B cell (primary cell): ENCODE measurements at regions not wholly inside any gene's neighbourhood (a gene's known extent, or its start where the extent isn't known, plus 50 kb on each side); places are given as distances from the start of the nearest gene placed in this dataset.

Source experiments
- ATAC-seq: fragments of 200-7000 bp; cut with Tn5 transposase; one replicate; pipeline ENCODE4 v1.10.0; 2021; ENCODE audit warnings: low read depth, mild to moderate bottlenecking, moderate number of reproducible peaks, moderate library complexity
- CTCF ChIA-PET: fragments of 350-600 bp; sonication (Branson Sonifier 250); formaldehyde crosslinking; loops from one replicate; lab custom pipeline; 2021; ENCODE audit warnings: antibody characterized with exemption, inconsistent platforms; lab: Charles Lee
- POLR2A ChIA-PET: fragments of 350-600 bp; sonication (Branson Sonifier 250); formaldehyde crosslinking; loops from one replicate; lab custom pipeline; 2021; ENCODE audit warnings: antibody characterized with exemption; lab: Charles Lee
- DNase-seq: peaks from one replicate; pipeline ENCODE4 v3.0.0; 2013
- H2AFZ ChIP-seq: 2 replicates; pipeline ENCODE4 v1.6.1; 2012; ENCODE audit warnings: mild to moderate bottlenecking, low read depth, low read length; ENCODE audit not compliant: insufficient read depth, poor library complexity, severe bottlenecking
- H3K27ac ChIP-seq, 2 donors: 1 replicate in 1 of 2; 2 replicates in 1 of 2; pipeline ENCODE4 v1.5.1; 2012 to 2013; ENCODE audit warnings: low read length in 2 of 2, mild to moderate bottlenecking in 2 of 2, moderate library complexity in 1 of 2
- H3K27me3 ChIP-seq, 4 experiments: fragments of 200-600 bp in 1 of 4; sonication (generic) in 1 of 4; replicated peaks in 1 of 4; 1 replicate in 2 of 4; 2 replicates in 2 of 4; pipeline versions ENCODE4 v1.6.1 to v1.7.0; 2013 to 2016; ENCODE audit warnings: low read length in 3 of 4, mild to moderate bottlenecking in 2 of 4, mixed read lengths in 1 of 4, moderate library complexity in 1 of 4; ENCODE audit not compliant: insufficient read depth in 4 of 4, control insufficient read depth in 3 of 4; ENCODE audit errors: control extremely low read depth in 1 of 4
- H3K36me3 ChIP-seq, 2 experiments: replicated peaks in 1 of 2; 1 replicate in 1 of 2; 2 replicates in 1 of 2; pipeline versions ENCODE4 v1.6.1 to v1.7.1; 2013; ENCODE audit warnings: low read length in 1 of 2; ENCODE audit not compliant: insufficient read depth in 2 of 2, control insufficient read depth in 1 of 2; ENCODE audit errors: control extremely low read depth in 1 of 2, extremely low read depth in 1 of 2
- H3K4me1 ChIP-seq, 2 donors: fragments of 200-600 bp in 1 of 2; sonication (generic) in 1 of 2; 1 replicate in 1 of 2; 2 replicates in 1 of 2; pipeline versions ENCODE4 v1.5.1 to v1.6.1; 2013 to 2017; ENCODE audit warnings: low read length in 2 of 2; ENCODE audit not compliant: control insufficient read depth in 2 of 2, insufficient read depth in 2 of 2
- H3K4me2 ChIP-seq: replicated peaks from 2 replicates; pipeline ENCODE3; 2012; ENCODE audit warnings: mild to moderate bottlenecking, low read depth, low read length; ENCODE audit not compliant: poor library complexity, severe bottlenecking
- H3K4me3 ChIP-seq, 5 experiments: fragments of 200-600 bp in 1 of 5; sonication (generic) in 1 of 5; 1 replicate in 3 of 5; 2 replicates in 2 of 5; pipeline versions ENCODE4 v1.5.1 to v1.7.0; 2011 to 2016; ENCODE audit warnings: low read length in 4 of 5, mild to moderate bottlenecking in 4 of 5, low read depth in 2 of 5, control low read depth in 1 of 5, moderate library complexity in 1 of 5; ENCODE audit not compliant: insufficient read depth in 1 of 5; ENCODE audit errors: control extremely low read depth in 1 of 5, extremely low read depth in 1 of 5
- H3K79me2 ChIP-seq: fragments of 200-600 bp; sonication (generic); one replicate; pipeline ENCODE4 v1.6.0; 2016; ENCODE audit warnings: low read length; ENCODE audit not compliant: control insufficient read depth, insufficient read depth
- H3K9ac ChIP-seq: fragments of 200-600 bp; sonication (generic); 2 replicates; pipeline ENCODE4 v1.6.1; 2017; ENCODE audit warnings: mild to moderate bottlenecking, low read length, moderate library complexity
- H3K9me3 ChIP-seq, 3 donors: one replicate each; pipeline versions ENCODE4 v1.6.1 to v1.7.1; 2013; ENCODE audit warnings: low read length in 2 of 3; ENCODE audit not compliant: control insufficient read depth in 2 of 3, insufficient read depth in 1 of 3; ENCODE audit errors: control extremely low read depth in 1 of 3
- H4K20me1 ChIP-seq: 2 replicates; pipeline ENCODE4 v1.6.0; 2012; ENCODE audit warnings: mild to moderate bottlenecking, low read length; ENCODE audit not compliant: insufficient read depth, control insufficient read depth, poor library complexity, severe bottlenecking
- H3K27ac Mint-ChIP-seq: one replicate; pipeline ENCODE4 v1.8.0; 2021; ENCODE audit warnings: mixed read lengths
- H3K27me3 Mint-ChIP-seq: one replicate; pipeline ENCODE4 v1.8.0; 2021; ENCODE audit warnings: mixed read lengths
- H3K4me1 Mint-ChIP-seq: one replicate; pipeline ENCODE4 v1.8.0; 2021; ENCODE audit warnings: mixed read lengths
- H3K4me3 Mint-ChIP-seq: one replicate; pipeline ENCODE4 v1.8.0; 2021; ENCODE audit warnings: mixed read lengths
- H3K9me3 Mint-ChIP-seq: one replicate; pipeline ENCODE4 v1.8.0; 2022; ENCODE audit warnings: mixed read lengths; ENCODE audit not compliant: insufficient read depth
- EZH2 ChIP-seq: IDR thresholded peaks from 2 replicates; pipeline ENCODE4 v1.6.1; 2012; ENCODE audit warnings: borderline replicate concordance, low read depth, mild to moderate bottlenecking, moderate library complexity, low read length; ENCODE audit not compliant: insufficient read depth, poor library complexity, severe bottlenecking
- WGBS: methylation state at CpG from one replicate; pipeline ENCODE4 v1.1.5; 2013; ENCODE audit warnings: missing lambda C conversion rate; ENCODE audit not compliant: insufficient coverage; 5-methylcytosine and 5-hydroxymethylcytosine counted together
- intact Hi-C: fragments of 100-400 bp; cut with micrococcal nuclease; formaldehyde crosslinking; loops from one replicate; pipeline ENCODE4 v1.10.0; 2022
- TF ChIP-seq, protein P1 (sequence below): fragments of 200-600 bp; IDR thresholded peaks from one replicate; pipeline ENCODE4 v1.8.0; 2022; ENCODE audit warnings: antibody characterized with exemption, mild to moderate bottlenecking

GRCh38 chr14:26180221-26180620 lies 417.6 kb downstream of the NOVA1 start:
- ChIA-PET POLR2A (no interaction called here), CTCF (no interaction called here)
- Mint-ChIP-seq H3K27me3 (no peaks in the 10 kb centered on the region), H3K4me3 (no peak overlapping the region), H3K9me3 (no peaks in the 10 kb centered on the region), H3K4me1 (no peaks in the 10 kb centered on the region), H3K27ac (no peak overlapping the region)
- no peaks in the 10 kb centered on the region for H3K27me3 ChIP-seq
- H3K79me2 ChIP-seq = no peaks in the 10 kb centered on the region
- H2AFZ ChIP-seq = no peak overlapping the region
- H4K20me1 ChIP-seq = no peaks in the 10 kb centered on the region
- no peak overlapping the region for H3K4me2 ChIP-seq
- no peak overlapping the region for H3K27ac ChIP-seq
- WGBS = 60% methylated on average over 2 of the region's 2 CpGs
- no peak for ATAC-seq
- intact Hi-C loops = no loop called here
- no peaks in the 10 kb centered on the region for H3K4me1 ChIP-seq
- no peak for DNase-seq
- H3K36me3 ChIP-seq = no peaks in the 10 kb centered on the region
- H3K9me3 ChIP-seq = no peaks in the 10 kb centered on the region
- H3K4me3 ChIP-seq = no peak overlapping the region
- no peak overlapping the region for H3K9ac ChIP-seq
- TF ChIP-seq EZH2 = no peak
- TF ChIP-seq, protein P1, sequence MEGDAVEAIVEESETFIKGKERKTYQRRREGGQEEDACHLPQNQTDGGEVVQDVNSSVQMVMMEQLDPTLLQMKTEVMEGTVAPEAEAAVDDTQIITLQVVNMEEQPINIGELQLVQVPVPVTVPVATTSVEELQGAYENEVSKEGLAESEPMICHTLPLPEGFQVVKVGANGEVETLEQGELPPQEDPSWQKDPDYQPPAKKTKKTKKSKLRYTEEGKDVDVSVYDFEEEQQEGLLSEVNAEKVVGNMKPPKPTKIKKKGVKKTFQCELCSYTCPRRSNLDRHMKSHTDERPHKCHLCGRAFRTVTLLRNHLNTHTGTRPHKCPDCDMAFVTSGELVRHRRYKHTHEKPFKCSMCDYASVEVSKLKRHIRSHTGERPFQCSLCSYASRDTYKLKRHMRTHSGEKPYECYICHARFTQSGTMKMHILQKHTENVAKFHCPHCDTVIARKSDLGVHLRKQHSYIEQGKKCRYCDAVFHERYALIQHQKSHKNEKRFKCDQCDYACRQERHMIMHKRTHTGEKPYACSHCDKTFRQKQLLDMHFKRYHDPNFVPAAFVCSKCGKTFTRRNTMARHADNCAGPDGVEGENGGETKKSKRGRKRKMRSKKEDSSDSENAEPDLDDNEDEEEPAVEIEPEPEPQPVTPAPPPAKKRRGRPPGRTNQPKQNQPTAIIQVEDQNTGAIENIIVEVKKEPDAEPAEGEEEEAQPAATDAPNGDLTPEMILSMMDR = no peak

- no peak overlapping the region for H2AFZ ChIP-seq
- TF ChIP-seq, protein P1 = no peak
- no peak for TF ChIP-seq EZH2
- Mint-ChIP-seq H3K9me3 (peaks cover 3% of the 10 kb centered on the region), H3K27ac (no peak overlapping the region), H3K4me1 (no peaks in the 10 kb centered on the region), H3K27me3 (no peaks in the 10 kb centered on the region), H3K4me3 (no peak overlapping the region)
- no peaks in the 10 kb centered on the region for H3K9me3 ChIP-seq
- no peaks in the 10 kb centered on the region for H3K79me2 ChIP-seq
- H3K4me2 ChIP-seq = no peak overlapping the region
- 94% methylated on average over 13 of the region's 14 CpGs for WGBS
- CTCF ChIA-PET = no interaction called here
- H3K4me1 ChIP-seq = no peaks in the 10 kb centered on the region
- DNase-seq (no peak), ATAC-seq (no peak)
- H3K27me3 ChIP-seq = no peaks in the 10 kb centered on the region
- no peak overlapping the region for H3K4me3 ChIP-seq
- no peak overlapping the region for H3K27ac ChIP-seq
- POLR2A ChIA-PET = no interaction called here
- no peaks in the 10 kb centered on the region for H4K20me1 ChIP-seq
- H3K9ac ChIP-seq = no peak overlapping the region
- no peaks in the 10 kb centered on the region for H3K36me3 ChIP-seq
- intact Hi-C loops = no loop called here
Measured at GRCh38 chr14:26175658-26176057, 422.2 kb downstream of the NOVA1 start.
